GM12891 (cell line): ENCODE measurements at regions not wholly inside any gene's neighbourhood (a gene's known extent, or its start where the extent isn't known, plus 50 kb on each side); places are given as distances from the start of the nearest gene placed in this dataset.
"Not testable (repeated sequence)": the region's sequence is repeated elsewhere in the genome, so short reads cannot be mapped to it uniquely, and the experiment has no call there.

Experiments used
- POLR2A ChIP-seq: IDR thresholded peaks from 2 replicates; pipeline ENCODE4 v1.6.1; 2011; ENCODE audit warnings: low read depth, low read length, control low read depth
- POLR2AphosphoS5 ChIP-seq: IDR thresholded peaks from 2 replicates; pipeline ENCODE4 v1.6.1; 2011; ENCODE audit warnings: low read depth, low read length, control low read depth
- SPI1 ChIP-seq: IDR thresholded peaks from 2 replicates; pipeline ENCODE4 v1.6.1; 2011; ENCODE audit warnings: low read depth, low read length, control low read depth
- TAF1 ChIP-seq: IDR thresholded peaks from 2 replicates; pipeline ENCODE4 v1.6.1; 2011; ENCODE audit warnings: low read depth, low read length, control low read depth

GRCh38 chr2:87088079-87088478, 66.4 kb upstream of the PLGLB1 start:
- TF ChIP-seq TAF1, POLR2AphosphoS5, POLR2A, SPI1: not testable (repeated sequence)
